Dedifferentiated amniotic fluid mesenchymal stem cell (primary cell): ENCODE measurements at regions not wholly inside any gene's neighbourhood (a gene's known extent, or its start where the extent isn't known, plus 50 kb on each side); places are given as distances from the start of the nearest gene placed in this dataset.
"Not testable (repeated sequence)": the region's sequence is repeated elsewhere in the genome, so short reads cannot be mapped to it uniquely, and the experiment has no call there.

ENCODE experiments used
- DNase-seq: peaks from one replicate; pipeline ENCODE4 v3.0.0-alpha.2; 2016; ENCODE audit errors: extremely low spot score

- DNase-seq, result no peak
These were observed 1028.8 kb downstream of the ADGRL2 start for GRCh38 chr1:82829527-82829926.

- no peak for DNase-seq
These were observed 1023.1 kb downstream of the ADGRL2 start for GRCh38 chr1:82823876-82824275.

GRCh38 chr1:82820816-82821215 is 1020.1 kb downstream of the ADGRL2 start:
- no peak for DNase-seq

- DNase-seq, result no peak
These were observed 1018.5 kb downstream of the ADGRL2 start for GRCh38 chr1:82819234-82819633.

- DNase-seq, result no peak
These were observed 1017.9 kb downstream of the ADGRL2 start for GRCh38 chr1:82818586-82818985.

GRCh38 chr1:82813386-82813785 is 1012.7 kb downstream of the ADGRL2 start:
- no peak for DNase-seq

- no peak for DNase-seq
These were observed 1009.9 kb downstream of the ADGRL2 start for GRCh38 chr1:82810601-82811000.

- no peak for DNase-seq
These were observed 1006.8 kb downstream of the ADGRL2 start for GRCh38 chr1:82807563-82807962.

GRCh38 chr1:82806133-82806532 is 1005.4 kb downstream of the ADGRL2 start:
- no peak for DNase-seq

- DNase-seq, result no peak
These were observed 1000.4 kb downstream of the ADGRL2 start for GRCh38 chr1:82801176-82801575.

- DNase-seq, result no peak
These were observed 1000.0 kb downstream of the ADGRL2 start for GRCh38 chr1:82800721-82801120.

- DNase-seq, result no peak
These were observed 998.5 kb downstream of the ADGRL2 start for GRCh38 chr1:82799261-82799660.

GRCh38 chr1:82795508-82796149 is 994.9 kb downstream of the ADGRL2 start:
- no peak for DNase-seq

- no peak for DNase-seq
These were observed 991.4 kb downstream of the ADGRL2 start for GRCh38 chr1:82792151-82792550.

- no peak for DNase-seq
These were observed 989.8 kb downstream of the ADGRL2 start for GRCh38 chr1:82790556-82790955.

GRCh38 chr1:82788660-82789059 is 987.9 kb downstream of the ADGRL2 start:
- no peak for DNase-seq

- no peak for DNase-seq
These were observed 987.3 kb downstream of the ADGRL2 start for GRCh38 chr1:82788038-82788437.

- DNase-seq, result no peak
These were observed 986.1 kb downstream of the ADGRL2 start for GRCh38 chr1:82786883-82787282.

- no peak for DNase-seq
These were observed 984.6 kb downstream of the ADGRL2 start for GRCh38 chr1:82785268-82785790.

- DNase-seq, result no peak
These were observed 982.3 kb downstream of the ADGRL2 start for GRCh38 chr1:82783044-82783443.

GRCh38 chr1:82782599-82782998 is 981.9 kb downstream of the ADGRL2 start:
- no peak for DNase-seq

GRCh38 chr1:82778612-82779011 is 977.9 kb downstream of the ADGRL2 start:
- no peak for DNase-seq

- no peak for DNase-seq
These were observed 976.5 kb downstream of the ADGRL2 start for GRCh38 chr1:82777240-82777639.

GRCh38 chr1:82776730-82777129 is 976.0 kb downstream of the ADGRL2 start:
- DNase-seq, result not testable (repeated sequence)
